ENCODE measurements at regions not wholly inside any gene's neighbourhood (a gene's known extent, or its start where the extent isn't known, plus 50 kb on each side); places are given as distances from the start of the nearest gene placed in this dataset.

DNA sequence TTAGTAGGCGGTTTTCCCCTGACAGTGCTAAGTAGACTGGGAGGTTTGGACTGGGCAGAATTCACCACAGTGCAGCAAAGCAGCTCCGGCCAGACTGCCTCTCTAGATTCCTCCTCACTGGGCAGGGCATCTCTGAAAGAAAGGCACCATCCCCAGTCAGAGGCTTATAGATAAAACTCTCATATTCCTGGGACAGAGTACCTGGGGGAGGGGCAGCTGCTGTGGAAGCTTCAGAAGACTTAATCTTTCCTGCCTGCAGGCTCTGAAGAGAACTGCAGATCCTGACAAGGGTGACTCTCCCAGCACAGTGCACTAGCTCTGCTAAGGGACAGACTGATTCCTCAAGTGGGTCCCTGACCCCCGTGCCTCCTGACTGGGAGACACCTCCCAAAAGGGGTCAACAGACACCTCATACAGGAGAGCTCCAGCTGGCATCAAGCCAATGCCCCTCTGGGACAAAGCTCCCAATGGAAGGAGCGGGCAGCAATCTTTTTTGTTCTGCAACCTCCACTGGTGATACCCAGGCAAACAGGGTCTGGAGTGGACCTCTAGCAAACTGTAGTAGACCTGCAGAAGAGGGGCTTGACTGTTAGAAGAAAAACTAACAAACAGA is 266.8 kb upstream of the CRIM1 start:
- TF ChIP-seq, protein P1, sequence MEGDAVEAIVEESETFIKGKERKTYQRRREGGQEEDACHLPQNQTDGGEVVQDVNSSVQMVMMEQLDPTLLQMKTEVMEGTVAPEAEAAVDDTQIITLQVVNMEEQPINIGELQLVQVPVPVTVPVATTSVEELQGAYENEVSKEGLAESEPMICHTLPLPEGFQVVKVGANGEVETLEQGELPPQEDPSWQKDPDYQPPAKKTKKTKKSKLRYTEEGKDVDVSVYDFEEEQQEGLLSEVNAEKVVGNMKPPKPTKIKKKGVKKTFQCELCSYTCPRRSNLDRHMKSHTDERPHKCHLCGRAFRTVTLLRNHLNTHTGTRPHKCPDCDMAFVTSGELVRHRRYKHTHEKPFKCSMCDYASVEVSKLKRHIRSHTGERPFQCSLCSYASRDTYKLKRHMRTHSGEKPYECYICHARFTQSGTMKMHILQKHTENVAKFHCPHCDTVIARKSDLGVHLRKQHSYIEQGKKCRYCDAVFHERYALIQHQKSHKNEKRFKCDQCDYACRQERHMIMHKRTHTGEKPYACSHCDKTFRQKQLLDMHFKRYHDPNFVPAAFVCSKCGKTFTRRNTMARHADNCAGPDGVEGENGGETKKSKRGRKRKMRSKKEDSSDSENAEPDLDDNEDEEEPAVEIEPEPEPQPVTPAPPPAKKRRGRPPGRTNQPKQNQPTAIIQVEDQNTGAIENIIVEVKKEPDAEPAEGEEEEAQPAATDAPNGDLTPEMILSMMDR (IDR thresholded peaks at IDR 0.05): no peak
- TF ChIP-seq POLR2A (IDR thresholded peaks at IDR 0.05): no peak
